IMR-90 (cell line): ENCODE measurements at regions not wholly inside any gene's neighbourhood (a gene's known extent, or its start where the extent isn't known, plus 50 kb on each side); places are given as distances from the start of the nearest gene placed in this dataset.

Experiments used
- ATAC-seq: fragments of 200-7000 bp; cut with Tn5 transposase; 2 replicates; pipeline ENCODE4 v1.9.1; 2020; ENCODE audit warnings: low read depth, mild to moderate bottlenecking, moderate library complexity
- BruUV-seq: library from RNA; stranded (reverse); fragments of 400-500 nt; replicated peaks from 2 replicates; lab custom pipeline; 2021; lab: Mats Ljungman, UMichigan
- CTCF ChIA-PET: fragments of 300-600 bp; formaldehyde crosslinking; extraction: SDS; loops from one replicate; lab custom pipeline; 2021; ENCODE audit warnings: antibody characterized with exemption; lab: Yijun Ruan, JAX
- POLR2A ChIA-PET: fragments of 300-600 bp; sonication (Branson Sonifier 250); formaldehyde crosslinking; loops from one replicate; lab custom pipeline; 2022; ENCODE audit warnings: antibody characterized with exemption; ENCODE audit not compliant: unreplicated experiment; lab: Charles Lee
- DNase-seq: peaks from one replicate; pipeline ENCODE4 v3.0.0; 2013
- H2AFZ ChIP-seq: replicated peaks from 2 replicates; pipeline ENCODE3; 2013; ENCODE audit warnings: low read length, mild to moderate bottlenecking; ENCODE audit not compliant: poor library complexity
- H2AK5ac ChIP-seq: 2 replicates; pipeline ENCODE4 v1.6.1; 2013; ENCODE audit warnings: low read depth, low read length, inconsistent platforms
- H2AK9ac ChIP-seq: replicated peaks from 2 replicates; pipeline ENCODE3; 2013; ENCODE audit warnings: mild to moderate bottlenecking, low read depth, low read length, moderate library complexity; ENCODE audit not compliant: poor library complexity
- H2BK120ac ChIP-seq: 2 replicates; pipeline ENCODE4 v1.6.1; 2013; ENCODE audit warnings: low read depth, low read length, inconsistent platforms
- H2BK15ac ChIP-seq: 3 replicates; pipeline ENCODE4 v1.6.1; 2013; ENCODE audit warnings: low read depth, low read length, inconsistent platforms
- H2BK20ac ChIP-seq: 2 replicates; pipeline ENCODE4 v1.6.1; 2013; ENCODE audit warnings: low read depth, mild to moderate bottlenecking, inconsistent platforms, low read length, moderate library complexity
- H2BK5ac ChIP-seq: 2 replicates; pipeline ENCODE4 v1.6.1; 2013; ENCODE audit warnings: mild to moderate bottlenecking, low read depth, low read length, inconsistent platforms; ENCODE audit not compliant: poor library complexity, severe bottlenecking
- H3K14ac ChIP-seq: replicated peaks from 2 replicates; pipeline ENCODE4 v1.6.1; 2013; ENCODE audit warnings: low read depth, low read length, inconsistent platforms
- H3K18ac ChIP-seq: 2 replicates; pipeline ENCODE4 v1.6.1; 2013; ENCODE audit warnings: low read depth, low read length, control low read depth
- H3K23ac ChIP-seq: 2 replicates; pipeline ENCODE4 v1.6.1; 2013; ENCODE audit warnings: low read depth, low read length, inconsistent platforms
- H3K27ac ChIP-seq: 2 replicates; pipeline ENCODE4 v1.5.1; 2013; ENCODE audit warnings: mild to moderate bottlenecking, control low read depth, low read length; ENCODE audit not compliant: insufficient read depth
- H3K27me3 ChIP-seq: 2 replicates; pipeline ENCODE4 v1.6.1; 2013; ENCODE audit warnings: low read length; ENCODE audit not compliant: control insufficient read depth, insufficient read depth
- H3K36me3 ChIP-seq: 2 replicates; pipeline ENCODE4 v1.6.1; 2013; ENCODE audit warnings: low read length, mixed read lengths; ENCODE audit not compliant: control insufficient read depth, insufficient read depth
- H3K4ac ChIP-seq: 2 replicates; pipeline ENCODE4 v1.6.1; 2013; ENCODE audit warnings: low read depth, low read length, inconsistent platforms
- H3K4me1 ChIP-seq: 2 replicates; pipeline ENCODE4 v1.6.1; 2013; ENCODE audit warnings: low read length, mixed read lengths; ENCODE audit not compliant: control insufficient read depth, insufficient read depth
- H3K4me2 ChIP-seq: 2 replicates; pipeline ENCODE4 v1.6.1; 2013; ENCODE audit warnings: low read depth, mild to moderate bottlenecking, control low read depth, low read length, moderate library complexity
- H3K4me3 ChIP-seq: 2 replicates; pipeline ENCODE4 v1.5.1; 2013; ENCODE audit warnings: low read depth, mild to moderate bottlenecking, control low read depth, low read length, moderate library complexity; ENCODE audit not compliant: insufficient read depth
- H3K56ac ChIP-seq: 2 replicates; pipeline ENCODE4 v1.6.1; 2013; ENCODE audit warnings: low read length, inconsistent platforms; ENCODE audit not compliant: insufficient read depth; ENCODE audit errors: extremely low read depth
- H3K79me1 ChIP-seq, 2 experiments: 2 replicates each; pipeline ENCODE4 v1.6.1; 2013; ENCODE audit warnings: low read length in 2 of 2, inconsistent platforms in 1 of 2, low read depth in 1 of 2
- H3K9ac ChIP-seq: 2 replicates; pipeline ENCODE4 v1.6.1; 2013; ENCODE audit warnings: low read depth, low read length, control low read depth
- H3K9me1 ChIP-seq: 2 replicates; pipeline ENCODE4 v1.6.1; 2013; ENCODE audit warnings: low read length, inconsistent platforms; ENCODE audit not compliant: insufficient read depth
- H3K9me3 ChIP-seq: 2 replicates; pipeline ENCODE4 v1.6.1; 2013; ENCODE audit warnings: low read length; ENCODE audit not compliant: control insufficient read depth, insufficient read depth
- H4K20me1 ChIP-seq: 2 replicates; pipeline ENCODE4 v1.6.1; 2013; ENCODE audit warnings: low read length, inconsistent platforms; ENCODE audit not compliant: insufficient read depth
- H4K5ac ChIP-seq: 2 replicates; pipeline ENCODE4 v1.6.1; 2013; ENCODE audit warnings: mild to moderate bottlenecking, low read depth, low read length, control low read depth
- H4K8ac ChIP-seq, 2 experiments: 2 replicates each; pipeline ENCODE4 v1.6.1; 2013; ENCODE audit warnings: low read depth in 2 of 2, low read length in 2 of 2, control low read depth in 1 of 2, inconsistent platforms in 1 of 2
- H4K91ac ChIP-seq: 2 replicates; pipeline ENCODE4 v1.6.1; 2013; ENCODE audit warnings: low read depth, low read length, inconsistent platforms; ENCODE audit not compliant: insufficient read depth
- BHLHE40 ChIP-seq: fragments of 150-350 bp; IDR thresholded peaks from 2 replicates; pipeline ENCODE4 v1.6.1; 2016; ENCODE audit warnings: mild to moderate bottlenecking, low read depth, low read length
- CEBPB ChIP-seq: IDR thresholded peaks from 2 replicates; pipeline ENCODE4 v1.6.1; 2012; ENCODE audit warnings: low read depth, low read length, improper control_type of control experiment
- CHD1 ChIP-seq: IDR thresholded peaks from 2 replicates; pipeline ENCODE4 v1.6.1; 2012; ENCODE audit warnings: low read depth, low read length, improper control_type of control experiment
- FOS ChIP-seq: fragments of 150-350 bp; IDR thresholded peaks from 2 replicates; pipeline ENCODE4 v1.6.1; 2016; ENCODE audit warnings: low read depth, low read length
- MAFK ChIP-seq: IDR thresholded peaks from 2 replicates; pipeline ENCODE4 v1.6.1; 2012; ENCODE audit warnings: low read depth, low read length, improper control_type of control experiment
- MAZ ChIP-seq: IDR thresholded peaks from 2 replicates; pipeline ENCODE4 v1.6.1; 2012; ENCODE audit warnings: low read depth, mild to moderate bottlenecking, low read length, improper control_type of control experiment, moderate library complexity, borderline replicate concordance
- MXI1 ChIP-seq: IDR thresholded peaks from 2 replicates; pipeline ENCODE4 v1.6.1; 2012; ENCODE audit warnings: low read depth, mild to moderate bottlenecking, low read length, moderate library complexity, borderline replicate concordance
- NFE2L2 ChIP-seq: fragments of 150-350 bp; IDR thresholded peaks from 2 replicates; pipeline ENCODE4 v1.6.1; 2016; ENCODE audit warnings: low read depth, mild to moderate bottlenecking, low read length
- POLR2A ChIP-seq: IDR thresholded peaks from 2 replicates; pipeline ENCODE4 v1.6.1; 2012; ENCODE audit warnings: mild to moderate bottlenecking, low read depth, low read length
- RAD21 ChIP-seq: IDR thresholded peaks from 2 replicates; pipeline ENCODE4 v1.6.1; 2012; ENCODE audit warnings: low read length, improper control_type of control experiment
- RCOR1 ChIP-seq: IDR thresholded peaks from 2 replicates; pipeline ENCODE4 v1.6.1; 2012; ENCODE audit warnings: mild to moderate bottlenecking, low read length, improper control_type of control experiment; ENCODE audit not compliant: insufficient replicate concordance
- RFX5 ChIP-seq: IDR thresholded peaks from 2 replicates; pipeline ENCODE4 v1.8.0; 2012; ENCODE audit warnings: low read depth, mild to moderate bottlenecking, low read length, moderate library complexity
- WGBS, 2 experiments: methylation state at CpG; one replicate each; pipeline versions ENCODE4 v1.1.5 to v1.1.7; 2013; ENCODE audit warnings: missing lambda C conversion rate in 2 of 2; ENCODE audit not compliant: insufficient read length in 1 of 2; ENCODE audit errors: extremely low coverage in 2 of 2; 5-methylcytosine and 5-hydroxymethylcytosine counted together
- dilution Hi-C: fragments of 300-500 bp; cut with HindIII; formaldehyde crosslinking; loops from one replicate; pipeline ENCODE4 v1.14.3; 2018; ENCODE audit warnings: low sequenced_read_pairs; ENCODE audit not compliant: unreplicated experiment
- in situ Hi-C: fragments of 300-500 bp; cut with MboI; formaldehyde crosslinking; loops from 3 replicates; pipeline ENCODE4 v1.14.3; 2019; ENCODE audit warnings: low sequenced_read_pairs, inconsistent platforms, mixed read lengths
- intact Hi-C: fragments of 100-400 bp; cut with micrococcal nuclease; formaldehyde crosslinking; loops from 2 replicates; pipeline ENCODE4 v1.10.0; 2022
- TF ChIP-seq, protein P1 (sequence below): conservative IDR thresholded peaks from 2 replicates; pipeline ENCODE4 v1.5.1; 2012; ENCODE audit warnings: mild to moderate bottlenecking, low read depth, low read length, improper control_type of control experiment
- TF ChIP-seq, protein P2 (sequence below): fragments of 150-350 bp; IDR thresholded peaks from 2 replicates; pipeline ENCODE4 v1.6.1; 2017; ENCODE audit warnings: mild to moderate bottlenecking, antibody characterized with exemption, low read length, low read depth
- TF ChIP-seq, protein P3 (sequence below): fragments of 150-350 bp; IDR thresholded peaks from 2 replicates; pipeline ENCODE4 v1.6.1; 2016; ENCODE audit warnings: low read depth, mild to moderate bottlenecking, low read length, moderate library complexity, borderline replicate concordance

DNA sequence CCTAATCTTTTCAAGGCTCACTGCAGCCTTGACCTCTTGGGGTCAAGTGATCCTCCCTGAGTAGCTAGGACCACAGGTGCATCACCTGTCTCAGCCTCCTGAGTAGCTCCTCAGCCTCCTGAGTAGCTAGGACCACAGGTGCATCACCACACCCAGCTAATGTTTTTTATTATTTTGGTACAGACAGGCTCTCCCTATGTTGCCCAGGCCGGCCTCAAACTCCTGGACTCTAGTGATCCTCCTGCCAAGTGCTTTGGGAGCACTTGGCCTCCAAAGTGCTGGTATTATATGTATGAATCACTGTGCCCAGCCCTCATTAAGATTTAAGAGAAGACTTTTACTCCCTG is 58.5 kb upstream of the S1PR1 start:
- TF ChIP-seq CEBPB (no peak), RAD21 (no peak), MXI1 (no peak), MAFK (no peak), CHD1 (no peak), POLR2A (no peak), NFE2L2 (no peak), RCOR1 (no peak), MAZ (no peak), BHLHE40 (no peak), RFX5 (no peak), FOS (no peak)
- TF ChIP-seq, protein P1, sequence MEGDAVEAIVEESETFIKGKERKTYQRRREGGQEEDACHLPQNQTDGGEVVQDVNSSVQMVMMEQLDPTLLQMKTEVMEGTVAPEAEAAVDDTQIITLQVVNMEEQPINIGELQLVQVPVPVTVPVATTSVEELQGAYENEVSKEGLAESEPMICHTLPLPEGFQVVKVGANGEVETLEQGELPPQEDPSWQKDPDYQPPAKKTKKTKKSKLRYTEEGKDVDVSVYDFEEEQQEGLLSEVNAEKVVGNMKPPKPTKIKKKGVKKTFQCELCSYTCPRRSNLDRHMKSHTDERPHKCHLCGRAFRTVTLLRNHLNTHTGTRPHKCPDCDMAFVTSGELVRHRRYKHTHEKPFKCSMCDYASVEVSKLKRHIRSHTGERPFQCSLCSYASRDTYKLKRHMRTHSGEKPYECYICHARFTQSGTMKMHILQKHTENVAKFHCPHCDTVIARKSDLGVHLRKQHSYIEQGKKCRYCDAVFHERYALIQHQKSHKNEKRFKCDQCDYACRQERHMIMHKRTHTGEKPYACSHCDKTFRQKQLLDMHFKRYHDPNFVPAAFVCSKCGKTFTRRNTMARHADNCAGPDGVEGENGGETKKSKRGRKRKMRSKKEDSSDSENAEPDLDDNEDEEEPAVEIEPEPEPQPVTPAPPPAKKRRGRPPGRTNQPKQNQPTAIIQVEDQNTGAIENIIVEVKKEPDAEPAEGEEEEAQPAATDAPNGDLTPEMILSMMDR, result no peak
- TF ChIP-seq, protein P2, sequence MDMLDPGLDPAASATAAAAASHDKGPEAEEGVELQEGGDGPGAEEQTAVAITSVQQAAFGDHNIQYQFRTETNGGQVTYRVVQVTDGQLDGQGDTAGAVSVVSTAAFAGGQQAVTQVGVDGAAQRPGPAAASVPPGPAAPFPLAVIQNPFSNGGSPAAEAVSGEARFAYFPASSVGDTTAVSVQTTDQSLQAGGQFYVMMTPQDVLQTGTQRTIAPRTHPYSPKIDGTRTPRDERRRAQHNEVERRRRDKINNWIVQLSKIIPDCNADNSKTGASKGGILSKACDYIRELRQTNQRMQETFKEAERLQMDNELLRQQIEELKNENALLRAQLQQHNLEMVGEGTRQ, result no peak
- TF ChIP-seq, protein P3, sequence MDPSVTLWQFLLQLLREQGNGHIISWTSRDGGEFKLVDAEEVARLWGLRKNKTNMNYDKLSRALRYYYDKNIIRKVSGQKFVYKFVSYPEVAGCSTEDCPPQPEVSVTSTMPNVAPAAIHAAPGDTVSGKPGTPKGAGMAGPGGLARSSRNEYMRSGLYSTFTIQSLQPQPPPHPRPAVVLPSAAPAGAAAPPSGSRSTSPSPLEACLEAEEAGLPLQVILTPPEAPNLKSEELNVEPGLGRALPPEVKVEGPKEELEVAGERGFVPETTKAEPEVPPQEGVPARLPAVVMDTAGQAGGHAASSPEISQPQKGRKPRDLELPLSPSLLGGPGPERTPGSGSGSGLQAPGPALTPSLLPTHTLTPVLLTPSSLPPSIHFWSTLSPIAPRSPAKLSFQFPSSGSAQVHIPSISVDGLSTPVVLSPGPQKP, result no peak
- no peak for DNase-seq
- H3K9ac ChIP-seq, result no peak overlapping the region
- H4K8ac ChIP-seq, result no peak overlapping the region
- no peaks in the 10 kb centered on the region for H3K79me1 ChIP-seq
- H3K56ac ChIP-seq, result no peak overlapping the region
- H2AK5ac ChIP-seq, result no peak overlapping the region; the same call in 1 of the 2 replicates
- H2BK120ac ChIP-seq, result no peak overlapping the region
- ChIA-PET POLR2A (no interaction called here), CTCF (no interaction called here)
- no peak overlapping the region; the same call in 2 of the 3 replicates for H2BK15ac ChIP-seq
- H3K4me3 ChIP-seq, result no peak overlapping the region
- ATAC-seq, result no peak
- WGBS, 2 experiments, result no CpG with 5 or more reads among the region's 1 CpG
- H3K4me2 ChIP-seq, result no peak overlapping the region
- H3K23ac ChIP-seq, result no peak overlapping the region
- no peak overlapping the region for H2AK9ac ChIP-seq
- no peak overlapping the region for H3K18ac ChIP-seq
- H3K14ac ChIP-seq, result no peak overlapping the region
- peaks cover 3% of the 10 kb centered on the region for H3K9me1 ChIP-seq
- intact Hi-C loops (no loop called here), dilution Hi-C loops (no loop called here), in situ Hi-C loops (no loop called here)
- no peaks in the 10 kb centered on the region for H4K20me1 ChIP-seq
- no peaks in the 10 kb centered on the region for H3K27me3 ChIP-seq
- H3K36me3 ChIP-seq, result no peaks in the 10 kb centered on the region
- H4K91ac ChIP-seq, result no peak overlapping the region
- no peak overlapping the region for H3K4ac ChIP-seq
- no peak overlapping the region for H4K5ac ChIP-seq
- H2BK20ac ChIP-seq, result no peak overlapping the region
- no peak overlapping the region for H2BK5ac ChIP-seq
- H2AFZ ChIP-seq, result no peak overlapping the region
- H3K4me1 ChIP-seq, result peaks cover 8% of the 10 kb centered on the region
- BruUV-seq, result no TSS peak
- H3K27ac ChIP-seq, result no peak overlapping the region
- no peaks in the 10 kb centered on the region for H3K9me3 ChIP-seq
